Lung (tissue), 11 donors: ENCODE measurements at regions not wholly inside any gene's neighbourhood (a gene's known extent, or its start where the extent isn't known, plus 50 kb on each side); places are given as distances from the start of the nearest gene placed in this dataset.

Experiments
- ATAC-seq: fragments of 200-7000 bp; cut with Tn5 transposase; one replicate; pipeline ENCODE4 v1.9.1; 2020; ENCODE audit warnings: moderate number of reproducible peaks; ENCODE audit not compliant: insufficient read depth, low FRiP score
- DNase-seq, 3 donors: peaks; one replicate each; pipeline ENCODE4 v3.0.0-alpha.2; 2013 to 2017
- H3K27ac ChIP-seq, 2 donors: one replicate each; pipeline ENCODE4 v1.5.1; 2013; ENCODE audit warnings: mild to moderate bottlenecking in 2 of 2, moderate library complexity in 2 of 2, control low read depth in 1 of 2, inconsistent platforms in 1 of 2, low read depth in 1 of 2, low read length in 1 of 2
- H3K27me3 ChIP-seq, 3 donors: one replicate each; pipeline ENCODE4 v1.5.1; 2013; ENCODE audit warnings: low read length in 2 of 3; ENCODE audit not compliant: control insufficient read depth in 3 of 3, insufficient read depth in 3 of 3
- H3K36me3 ChIP-seq, 4 donors: one replicate each; pipeline ENCODE4 v1.5.1; 2013; ENCODE audit warnings: low read length in 4 of 4, mild to moderate bottlenecking in 1 of 4, moderate library complexity in 1 of 4; ENCODE audit not compliant: control insufficient read depth in 4 of 4, insufficient read depth in 4 of 4
- H3K4me1 ChIP-seq, 5 donors: one replicate each; pipeline ENCODE4 v1.5.1; 2013; ENCODE audit warnings: low read length in 5 of 5, mild to moderate bottlenecking in 2 of 5, moderate library complexity in 1 of 5; ENCODE audit not compliant: control insufficient read depth in 5 of 5, insufficient read depth in 5 of 5
- H3K4me3 ChIP-seq: one replicate; pipeline ENCODE4 v1.5.1; 2013; ENCODE audit warnings: mild to moderate bottlenecking, control low read depth, moderate library complexity
- H3K9ac ChIP-seq, 2 donors: one replicate each; pipeline ENCODE4 v1.5.1; 2013; ENCODE audit warnings: low read length in 2 of 2, control low read depth in 1 of 2; ENCODE audit not compliant: insufficient read depth in 1 of 2
- H3K9me3 ChIP-seq, 4 donors: one replicate each; pipeline ENCODE4 v1.5.1; 2013; ENCODE audit warnings: low read length in 3 of 4, mild to moderate bottlenecking in 1 of 4, moderate library complexity in 1 of 4; ENCODE audit not compliant: control insufficient read depth in 4 of 4, insufficient read depth in 3 of 4
- WGBS, 2 donors: extraction: QIAGEN DNeasy Blood & Tissue Kit; methylation state at CpG; one replicate each; pipeline ENCODE4 v1.1.7; 2013; 5-methylcytosine and 5-hydroxymethylcytosine counted together
- TF ChIP-seq, protein P1 (sequence below): IDR thresholded peaks from 2 replicates; pipeline ENCODE4 v1.5.1; 2012; ENCODE audit warnings: mild to moderate bottlenecking; ENCODE audit errors: control extremely low read depth, extremely low read depth
- donor health status: control.
- donor health status: control.
- donor health status: Bipolar disorder and iron deficiency.
- donor health status: healthy.
- donor health status: DM: yes; HTN: yes; CAD: no.

DNA sequence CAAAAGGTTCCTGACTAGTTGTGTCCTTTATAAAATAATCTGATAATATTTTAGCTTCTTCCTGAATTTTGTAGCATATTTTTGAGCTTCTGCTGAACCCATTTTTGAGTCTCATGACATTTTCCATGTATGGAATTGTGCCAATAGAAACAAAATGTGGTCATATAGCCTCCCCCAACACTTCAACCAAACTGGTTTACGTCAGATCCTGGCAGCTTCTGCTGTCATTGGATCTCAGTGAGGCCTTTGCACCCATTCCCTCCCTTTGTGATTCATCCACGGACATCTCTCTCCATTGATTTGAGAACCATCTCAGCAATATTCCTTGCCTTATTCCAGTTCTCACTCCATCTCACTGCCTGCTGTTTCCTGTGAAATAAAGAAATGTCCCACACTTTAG is 128.0 kb downstream of the GPCPD1 start:
- Histone ChIP-seq H3K4me3 (no peak overlapping the region), H3K4me1 (no peaks in the 10 kb centered on the region), H3K27me3 (peaks cover 0 to 2% (median 0%) of the 10 kb centered on the region in 3 donors), H3K27ac (no peak overlapping the region), H3K9me3 (no peaks in the 10 kb centered on the region), H3K9ac (no peak overlapping the region), H3K36me3 (no peaks in the 10 kb centered on the region)
- TF ChIP-seq, protein P1, sequence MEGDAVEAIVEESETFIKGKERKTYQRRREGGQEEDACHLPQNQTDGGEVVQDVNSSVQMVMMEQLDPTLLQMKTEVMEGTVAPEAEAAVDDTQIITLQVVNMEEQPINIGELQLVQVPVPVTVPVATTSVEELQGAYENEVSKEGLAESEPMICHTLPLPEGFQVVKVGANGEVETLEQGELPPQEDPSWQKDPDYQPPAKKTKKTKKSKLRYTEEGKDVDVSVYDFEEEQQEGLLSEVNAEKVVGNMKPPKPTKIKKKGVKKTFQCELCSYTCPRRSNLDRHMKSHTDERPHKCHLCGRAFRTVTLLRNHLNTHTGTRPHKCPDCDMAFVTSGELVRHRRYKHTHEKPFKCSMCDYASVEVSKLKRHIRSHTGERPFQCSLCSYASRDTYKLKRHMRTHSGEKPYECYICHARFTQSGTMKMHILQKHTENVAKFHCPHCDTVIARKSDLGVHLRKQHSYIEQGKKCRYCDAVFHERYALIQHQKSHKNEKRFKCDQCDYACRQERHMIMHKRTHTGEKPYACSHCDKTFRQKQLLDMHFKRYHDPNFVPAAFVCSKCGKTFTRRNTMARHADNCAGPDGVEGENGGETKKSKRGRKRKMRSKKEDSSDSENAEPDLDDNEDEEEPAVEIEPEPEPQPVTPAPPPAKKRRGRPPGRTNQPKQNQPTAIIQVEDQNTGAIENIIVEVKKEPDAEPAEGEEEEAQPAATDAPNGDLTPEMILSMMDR: no peak
- WGBS, 2 donors: 65 to 69% methylated on average over 2 of the region's 2 CpGs
- ATAC-seq: no peak
- DNase-seq: peak in 1 of 3 donors; percentile 17

DNA sequence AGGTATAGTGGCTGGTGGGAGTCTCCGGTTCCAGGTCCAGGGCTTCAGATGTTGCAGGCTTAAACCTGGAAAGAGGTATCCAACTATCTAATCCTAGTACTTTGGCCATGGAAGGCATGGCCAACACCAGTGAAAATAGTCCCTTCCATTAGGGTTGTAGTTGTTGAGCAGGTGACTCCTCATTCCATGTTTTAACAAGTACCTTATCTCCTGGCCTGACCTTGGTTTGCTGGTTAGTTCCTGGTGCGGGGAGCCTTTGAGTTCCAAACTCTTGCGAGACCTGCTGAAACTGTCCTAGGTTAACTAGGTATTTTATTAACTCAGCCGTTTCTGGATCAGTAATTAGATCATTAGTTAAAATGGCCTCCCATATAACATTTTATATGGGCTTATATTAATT is 128.9 kb downstream of the GPCPD1 start:
- ATAC-seq: no peak
- H3K27ac ChIP-seq: no peak overlapping the region
- TF ChIP-seq, protein P1: no peak
- H3K36me3 ChIP-seq: no peaks in the 10 kb centered on the region
- H3K9ac ChIP-seq: no peak overlapping the region
- no peak overlapping the region for H3K4me3 ChIP-seq
- no peaks in the 10 kb centered on the region for H3K9me3 ChIP-seq
- WGBS, 2 donors: 95 to 97% methylated on average over 4 of the region's 4 CpGs
- H3K4me1 ChIP-seq: no peaks in the 10 kb centered on the region
- no peak for DNase-seq
- H3K27me3 ChIP-seq: no peaks in the 10 kb centered on the region

DNA sequence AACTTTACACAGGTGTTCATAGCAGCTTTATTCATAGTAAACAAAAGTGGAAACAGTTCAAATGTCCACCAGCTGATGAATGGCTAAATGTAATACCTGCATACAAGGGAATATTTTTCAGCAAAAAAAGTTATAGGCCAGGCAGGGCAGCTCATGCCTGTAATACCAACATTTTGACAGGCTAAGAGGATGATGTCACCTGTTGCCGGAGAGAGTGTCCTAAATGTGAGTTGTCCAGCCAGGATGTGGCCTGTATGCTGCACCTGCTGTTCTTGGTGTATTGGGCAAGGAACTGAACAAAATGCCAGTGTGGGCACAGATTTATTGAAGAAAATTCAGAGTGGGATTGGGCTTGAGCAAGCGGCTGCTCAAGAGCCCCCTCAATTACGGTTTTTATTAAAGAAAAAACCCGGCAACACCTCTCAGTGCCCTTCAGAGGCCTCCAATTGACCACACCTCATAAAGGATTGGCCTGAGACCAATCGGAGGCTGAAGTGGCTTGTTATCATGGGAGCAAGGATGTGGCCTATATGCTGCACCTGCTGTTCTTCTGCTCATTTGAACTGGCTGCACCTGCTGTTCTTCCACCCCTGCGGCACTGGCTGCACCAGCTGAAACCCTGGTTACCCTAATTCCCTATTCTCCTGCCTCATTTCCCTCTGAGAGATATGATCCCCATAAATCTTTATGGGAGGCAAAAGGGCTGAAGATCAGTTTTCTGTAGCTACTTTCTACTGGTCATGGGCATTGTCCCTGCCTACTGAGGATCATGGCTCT is 129.8 kb downstream of the GPCPD1 start:
- H3K9ac ChIP-seq: no peak overlapping the region
- no peaks in the 10 kb centered on the region for H3K27me3 ChIP-seq
- no peaks in the 10 kb centered on the region for H3K36me3 ChIP-seq
- H3K4me1 ChIP-seq: no peaks in the 10 kb centered on the region
- DNase-seq (no peak), ATAC-seq (no peak)
- TF ChIP-seq, protein P1: no peak
- no peak overlapping the region for H3K27ac ChIP-seq
- 71 to 90% methylated on average over 6 of the region's 6 CpGs for WGBS, 2 donors
- no peaks in the 10 kb centered on the region for H3K9me3 ChIP-seq
- no peak overlapping the region for H3K4me3 ChIP-seq
